ENCODE measurements at regions not wholly inside any gene's neighbourhood (a gene's known extent, or its start where the extent isn't known, plus 50 kb on each side); places are given as distances from the start of the nearest gene placed in this dataset.

- in situ Hi-C loops (cut with HindIII; ENCODE audit: low pct_ligation_motif_present, low sequenced_read_pairs), result no loop called here
- DNase-seq, result no peak
- Histone ChIP-seq H3K36me3 (replicated peaks) (peaks cover 3% of the 10 kb centered on the region), H3K27ac (no peak overlapping the region), H3K4me3 (ENCODE audit: low read depth, low read length) (no peak overlapping the region), H3K27me3 (replicated peaks) (no peaks in the 10 kb centered on the region)
- no peak for TF ChIP-seq CTCF (IDR thresholded peaks at IDR 0.05; ENCODE audit: low read depth, low read length, missing control alignments)
These were observed 64.7 kb downstream of the HYCC1 start for GRCh38 chr7:22949221-22949620.

GRCh38 chr7:22948770-22949169 is 65.2 kb downstream of the HYCC1 start:
- no peak for DNase-seq
- Histone ChIP-seq H3K36me3 (replicated peaks) (peaks cover 3% of the 10 kb centered on the region), H3K27ac (no peak overlapping the region), H3K4me3 (ENCODE audit: low read depth, low read length) (no peak overlapping the region), H3K27me3 (replicated peaks) (no peaks in the 10 kb centered on the region)
- in situ Hi-C loops (cut with HindIII; ENCODE audit: low pct_ligation_motif_present, low sequenced_read_pairs), result no loop called here
- TF ChIP-seq CTCF (IDR thresholded peaks at IDR 0.05; ENCODE audit: low read depth, low read length, missing control alignments), result no peak

- in situ Hi-C loops (cut with HindIII; ENCODE audit: low pct_ligation_motif_present, low sequenced_read_pairs), result no loop called here
- H3K4me3 ChIP-seq (ENCODE audit: low read depth, low read length), result no peak overlapping the region
- no peak for DNase-seq
- no peak overlapping the region for H3K27ac ChIP-seq
- TF ChIP-seq CTCF (IDR thresholded peaks at IDR 0.05; ENCODE audit: low read depth, low read length, missing control alignments), result no peak
- H3K36me3 ChIP-seq (replicated peaks), result peaks cover 3% of the 10 kb centered on the region
- no peaks in the 10 kb centered on the region for H3K27me3 ChIP-seq (replicated peaks)
These were observed 68.3 kb downstream of the HYCC1 start for GRCh38 chr7:22945584-22945983.

GRCh38 chr7:22944510-22944909 is 69.4 kb downstream of the HYCC1 start:
- in situ Hi-C loops (cut with HindIII; ENCODE audit: low pct_ligation_motif_present, low sequenced_read_pairs), result no loop called here

GRCh38 chr7:22944022-22944421 is 69.9 kb downstream of the HYCC1 start:
- peak; percentile 78 for DNase-seq
- TF ChIP-seq CTCF (IDR thresholded peaks at IDR 0.05; ENCODE audit: low read depth, low read length, missing control alignments), result no peak
- no peaks in the 10 kb centered on the region for H3K27me3 ChIP-seq (replicated peaks)
- in situ Hi-C loops (cut with HindIII; ENCODE audit: low pct_ligation_motif_present, low sequenced_read_pairs), result no loop called here
- peaks cover 3% of the 10 kb centered on the region for H3K36me3 ChIP-seq (replicated peaks)
- H3K27ac ChIP-seq, result no peak overlapping the region
- H3K4me3 ChIP-seq (ENCODE audit: low read depth, low read length), result no peak overlapping the region

More at GRCh38 chr7:22944510-22944909, 69.4 kb downstream of the HYCC1 start:
- no peak overlapping the region for H3K27ac ChIP-seq
- no peak for TF ChIP-seq CTCF (IDR thresholded peaks at IDR 0.05; ENCODE audit: low read depth, low read length, missing control alignments)
- no peaks in the 10 kb centered on the region for H3K27me3 ChIP-seq (replicated peaks)
- H3K4me3 ChIP-seq (ENCODE audit: low read depth, low read length), result no peak overlapping the region
- peaks cover 3% of the 10 kb centered on the region for H3K36me3 ChIP-seq (replicated peaks)
- DNase-seq, result no peak

GRCh38 chr7:22942191-22942590 is 71.7 kb downstream of the HYCC1 start:
- TF ChIP-seq CTCF (IDR thresholded peaks at IDR 0.05; ENCODE audit: low read depth, low read length, missing control alignments), result no peak
- in situ Hi-C loops (cut with HindIII; ENCODE audit: low pct_ligation_motif_present, low sequenced_read_pairs), result no loop called here
- H3K4me3 ChIP-seq (ENCODE audit: low read depth, low read length), result no peak overlapping the region
- no peak for DNase-seq
- no peak overlapping the region for H3K27ac ChIP-seq
- H3K36me3 ChIP-seq (replicated peaks), result peaks cover 3% of the 10 kb centered on the region
- no peaks in the 10 kb centered on the region for H3K27me3 ChIP-seq (replicated peaks)

All from brain microvascular endothelial cell (primary cell).